Sigmoid colon (tissue), 6 donors: ENCODE measurements at regions not wholly inside any gene's neighbourhood (a gene's known extent, or its start where the extent isn't known, plus 50 kb on each side); places are given as distances from the start of the nearest gene placed in this dataset.
A peak's percentile ranks its signal among the peaks of the same experiment; 100 is the strongest.

ENCODE experiments used
- DNase-seq: peaks from one replicate; pipeline ENCODE4 v3.0.0-alpha.2; 2019
- H3K27ac ChIP-seq, 4 donors: fragments of 200-600 bp; sonication (generic); one replicate each; pipeline ENCODE4 v1.5.1; 2016 to 2019; ENCODE audit warnings: mild to moderate bottlenecking in 1 of 4
- H3K27me3 ChIP-seq, 3 donors: fragments of 200-600 bp; sonication (generic); one replicate each; pipeline ENCODE4 v1.5.1; 2019; ENCODE audit warnings: mild to moderate bottlenecking in 1 of 3
- H3K36me3 ChIP-seq, 4 donors: fragments of 200-600 bp; sonication (generic); one replicate each; pipeline ENCODE4 v1.5.1; 2016 to 2019
- H3K4me1 ChIP-seq, 4 donors: fragments of 200-600 bp; sonication (generic); one replicate each; pipeline ENCODE4 v1.5.1; 2017 to 2019
- H3K4me3 ChIP-seq, 4 donors: fragments of 200-600 bp; sonication (generic); one replicate each; pipeline ENCODE4 v1.5.1; 2017 to 2019; ENCODE audit warnings: mild to moderate bottlenecking in 2 of 4, moderate library complexity in 1 of 4
- H3K9me3 ChIP-seq, 4 donors: fragments of 200-600 bp in 3 of 4; sonication (generic) in 3 of 4; one replicate each; pipeline versions ENCODE4 v1.5.1 to v1.6.1; 2013 to 2019
- CTCF ChIP-seq, 4 experiments: fragments of 450-650 bp in 3 of 4; fragments of 200-600 bp in 1 of 4; IDR thresholded peaks; one replicate each; pipeline ENCODE4 v1.5.1; 2016 to 2019; ENCODE audit warnings: antibody characterized with exemption in 4 of 4, mild to moderate bottlenecking in 3 of 4, moderate library complexity in 2 of 4
- EP300 ChIP-seq, 4 donors: sonication (generic); formaldehyde crosslinking; IDR thresholded peaks; one replicate each; pipeline ENCODE4 v1.6.1; 2017; ENCODE audit warnings: antibody characterized with exemption in 4 of 4
- POLR2A ChIP-seq, 2 donors: fragments of 450-650 bp; IDR thresholded peaks; one replicate each; pipeline ENCODE4 v1.6.1; 2016; ENCODE audit warnings: antibody characterized with exemption in 2 of 2, mild to moderate bottlenecking in 2 of 2, moderate library complexity in 2 of 2
- POLR2AphosphoS5 ChIP-seq, 4 donors: sonication (generic); formaldehyde crosslinking; IDR thresholded peaks; one replicate each; pipeline ENCODE4 v1.6.1; 2017; ENCODE audit warnings: antibody characterized with exemption in 4 of 4
- WGBS, 2 donors: extraction: QIAGEN DNeasy Blood & Tissue Kit; methylation state at CpG; one replicate each; pipeline ENCODE4 v1.1.7; 2013; 5-methylcytosine and 5-hydroxymethylcytosine counted together
- intact Hi-C: fragments of 100-400 bp; cut with DNase I; formaldehyde crosslinking; loops from one replicate; pipeline ENCODE4 v1.15.1; 2023
- donor health status: healthy with polysubstance abuse.
- donor health status: healthy.

- peak overlapping the region in 1 of 4 donors; percentile 18 for H3K27ac ChIP-seq
- no peaks in the 10 kb centered on the region for H3K27me3 ChIP-seq
- H3K4me3 ChIP-seq, result no peak overlapping the region
- no peaks in the 10 kb centered on the region for H3K36me3 ChIP-seq
- no peaks in the 10 kb centered on the region for H3K9me3 ChIP-seq
- H3K4me1 ChIP-seq, result no peaks in the 10 kb centered on the region
- intact Hi-C loops, result no loop called here
- no peak for DNase-seq
- TF ChIP-seq CTCF (IDR thresholded peaks at IDR 0.05) (no peak), POLR2A (IDR thresholded peaks at IDR 0.05) (no peak), POLR2AphosphoS5 (IDR thresholded peaks at IDR 0.05) (no peak), EP300 (IDR thresholded peaks at IDR 0.05) (no peak)
Measured at GRCh38 chr11:111045407-111045803, 200.1 kb upstream of the POU2AF2 start.

DNA sequence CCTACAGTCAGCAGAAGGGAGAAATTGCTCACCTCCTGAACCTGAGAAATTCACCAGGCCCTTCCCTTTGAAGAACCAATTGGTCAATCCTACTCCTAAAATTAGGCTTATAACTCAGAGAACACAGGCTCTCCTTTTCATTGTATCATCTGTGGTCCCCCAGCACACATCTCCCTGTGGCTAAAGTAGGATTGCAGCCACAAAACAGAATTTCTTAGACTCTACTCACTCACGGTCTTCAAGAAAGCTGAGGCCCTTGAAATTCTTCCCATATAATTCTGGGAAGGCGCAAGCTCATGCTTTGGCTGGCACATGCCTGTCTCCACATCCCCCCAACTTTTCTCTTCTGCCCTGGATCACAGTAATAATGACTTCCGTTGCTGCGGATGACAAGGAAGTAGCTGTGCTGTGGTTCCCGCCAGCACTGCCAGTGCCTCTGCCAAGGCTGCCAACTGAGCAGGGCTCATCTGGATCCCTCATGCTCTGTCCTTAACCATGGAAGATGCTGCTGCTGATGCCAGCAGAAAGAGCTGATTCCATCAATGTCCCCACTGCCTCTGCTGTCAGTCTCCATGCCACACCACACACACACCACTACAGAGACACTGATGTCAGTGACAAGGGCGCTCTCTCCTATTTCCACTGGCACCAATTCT is 200.6 kb upstream of the POU2AF2 start:
- no peaks in the 10 kb centered on the region for H3K27me3 ChIP-seq

GRCh38 chr11:111039982-111040381 is 205.5 kb upstream of the POU2AF2 start:
- intact Hi-C loops, result no loop called here
- no peak for TF ChIP-seq POLR2A (IDR thresholded peaks at IDR 0.05)
- TF ChIP-seq CTCF (IDR thresholded peaks at IDR 0.05), result no peak
- WGBS, 2 donors, result 79 to 81% methylated on average over 3 of the region's 3 CpGs

More for the DNA sequence above, 200.6 kb upstream of the POU2AF2 start:
- TF ChIP-seq POLR2A (IDR thresholded peaks at IDR 0.05) (no peak), POLR2AphosphoS5 (IDR thresholded peaks at IDR 0.05) (no peak)
- intact Hi-C loops, result no loop called here
- no peaks in the 10 kb centered on the region for H3K4me1 ChIP-seq
- no peak overlapping the region for H3K4me3 ChIP-seq
- DNase-seq, result no peak
- peak overlapping the region in 1 of 4 donors; percentile 18 for H3K27ac ChIP-seq
- 78 to 81% methylated on average over 6 of the region's 6 CpGs for WGBS, 2 donors
- no peaks in the 10 kb centered on the region for H3K36me3 ChIP-seq
- no peaks in the 10 kb centered on the region for H3K9me3 ChIP-seq

DNA sequence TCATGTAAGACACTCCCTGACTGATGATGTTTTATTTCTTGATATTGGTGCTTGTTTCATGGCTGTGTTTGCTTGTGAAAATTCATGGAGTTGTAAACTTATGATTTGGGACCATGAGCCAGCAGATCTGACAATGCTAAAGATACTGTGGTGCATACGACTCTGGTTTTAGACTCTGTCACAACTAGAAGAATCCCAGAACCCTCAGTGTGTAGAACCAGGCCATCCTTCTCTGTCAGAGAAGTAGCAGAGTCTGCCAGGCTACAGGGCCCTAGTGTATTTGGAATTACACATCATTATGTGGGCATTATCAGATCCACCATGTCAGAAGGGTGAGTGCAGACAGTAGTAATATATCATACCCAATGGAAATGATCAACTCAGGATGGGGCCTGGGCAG is 209.8 kb upstream of the POU2AF2 start:
- TF ChIP-seq POLR2A (IDR thresholded peaks at IDR 0.05) (no peak), POLR2AphosphoS5 (IDR thresholded peaks at IDR 0.05) (peak; percentile 47 to 93 (median 74)), CTCF (IDR thresholded peaks at IDR 0.05) (no peak), EP300 (IDR thresholded peaks at IDR 0.05) (peak in 1 of 4 donors; percentile 40)
- Histone ChIP-seq H3K36me3 (no peaks in the 10 kb centered on the region), H3K27me3 (no peaks in the 10 kb centered on the region), H3K9me3 (peaks cover 0 to 4% (median 0%) of the 10 kb centered on the region in 4 donors), H3K4me1 (peaks cover 0 to 4% (median 0%) of the 10 kb centered on the region in 4 donors), H3K27ac (peak overlapping the region in 2 of 4 donors; percentile 19 to 21), H3K4me3 (no peak overlapping the region)
- WGBS, 2 donors, result 67 to 79% methylated on average over 1 of the region's 1 CpG
- no peak for DNase-seq
- intact Hi-C loops, result no loop called here

More at GRCh38 chr11:111039982-111040381, 205.5 kb upstream of the POU2AF2 start:
- H3K4me1 ChIP-seq, result peaks cover 0 to 4% (median 0%) of the 10 kb centered on the region in 4 donors
- DNase-seq, result no peak
- no peaks in the 10 kb centered on the region for H3K27me3 ChIP-seq
- H3K9me3 ChIP-seq, result peaks cover 0 to 2% (median 0%) of the 10 kb centered on the region in 4 donors
- H3K4me3 ChIP-seq, result no peak overlapping the region
- H3K27ac ChIP-seq, result no peak overlapping the region
- H3K36me3 ChIP-seq, result no peaks in the 10 kb centered on the region

- H3K4me3 ChIP-seq, result no peak overlapping the region
- H3K4me1 ChIP-seq, result peaks cover 0 to 3% (median under 1%) of the 10 kb centered on the region in 4 donors
- TF ChIP-seq POLR2A (IDR thresholded peaks at IDR 0.05) (no peak), EP300 (IDR thresholded peaks at IDR 0.05) (no peak), POLR2AphosphoS5 (IDR thresholded peaks at IDR 0.05) (no peak), CTCF (IDR thresholded peaks at IDR 0.05) (no peak)
- H3K27ac ChIP-seq, result no peak overlapping the region
- H3K27me3 ChIP-seq, result no peaks in the 10 kb centered on the region
- H3K9me3 ChIP-seq, result peaks cover 0 to 5% (median 3%) of the 10 kb centered on the region in 4 donors
- no peaks in the 10 kb centered on the region for H3K36me3 ChIP-seq
- no peak for DNase-seq
- intact Hi-C loops, result no loop called here
Measured at GRCh38 chr11:111026241-111026640, 219.3 kb upstream of the POU2AF2 start.
